ENCODE measurements at regions not wholly inside any gene's neighbourhood (a gene's known extent, or its start where the extent isn't known, plus 50 kb on each side); places are given as distances from the start of the nearest gene placed in this dataset.

DNA sequence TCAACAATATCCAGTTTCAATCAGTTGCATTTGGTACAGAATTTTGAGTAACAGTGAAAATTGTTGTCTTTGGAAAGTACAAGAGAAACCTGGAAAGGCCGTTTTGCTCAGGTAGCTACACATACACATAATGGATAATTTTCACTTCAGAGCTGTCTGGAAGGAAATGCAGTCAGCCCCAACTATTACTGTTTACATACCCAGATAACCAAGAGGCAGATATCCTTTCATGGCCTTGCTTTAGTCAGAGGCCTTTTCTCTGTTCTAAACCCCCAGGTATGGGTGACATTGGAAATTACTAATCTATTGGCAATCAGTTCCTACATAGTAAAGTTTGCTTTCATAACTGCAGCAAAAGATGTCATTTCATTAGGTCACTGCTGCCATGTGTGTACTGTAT is 244.9 kb upstream of the EMCN start:
- Histone ChIP-seq H4K8ac (replicated peaks; ENCODE audit: insufficient read length, low read depth, low read length) (no peak overlapping the region), H3K18ac (ENCODE audit: insufficient read length, low read depth, low read length) (no peak overlapping the region), H3K23me2 (ENCODE audit: insufficient read length, low read depth, low read length, poor library complexity, severe bottlenecking) (no peaks in the 10 kb centered on the region)

More for the DNA sequence above, 244.9 kb upstream of the EMCN start:
- DNase-seq = no peak
- Histone ChIP-seq H3K14ac (ENCODE audit: insufficient read depth, low read length) (no peak overlapping the region), H3K27me3 (ENCODE audit: insufficient read depth, low read length) (no peaks in the 10 kb centered on the region), H4K20me1 (ENCODE audit: control insufficient read depth, insufficient read depth, insufficient read length) (no peaks in the 10 kb centered on the region), H4K91ac (ENCODE audit: insufficient read length, low read depth, low read length) (no peak overlapping the region), H3K4me2 (ENCODE audit: insufficient read depth, insufficient read length, low read length) (no peak overlapping the region), H3K23ac (ENCODE audit: insufficient read length, low read depth, low read length) (no peak overlapping the region), H3K79me1 (ENCODE audit: insufficient read depth, low read depth, low read length, poor library complexity, severe bottlenecking) (no peaks in the 10 kb centered on the region), H2BK12ac (ENCODE audit: insufficient read length, low read depth, low read length) (no peak overlapping the region), H2BK15ac (ENCODE audit: low read depth, low read length) (no peak overlapping the region), H2BK5ac (ENCODE audit: insufficient read length, low read length) (no peak overlapping the region), H3K9ac (ENCODE audit: extremely low read depth, insufficient read length, low read length) (no peak overlapping the region), H3K79me2 (ENCODE audit: insufficient read depth, low read length) (no peaks in the 10 kb centered on the region), H3K56ac (ENCODE audit: insufficient read length, low read depth, low read length) (no peak overlapping the region), H4K5ac (ENCODE audit: insufficient read length, low read depth, low read length) (no peak overlapping the region), H2BK20ac (ENCODE audit: low read depth, low read length, poor library complexity, severe bottlenecking) (no peak overlapping the region), H3T11ph (ENCODE audit: low read length) (no peak overlapping the region), H3K27ac (ENCODE audit: insufficient read length, low read depth, low read length) (no peak overlapping the region), H3K9me3 (ENCODE audit: control insufficient read depth, low read depth, low read length) (no peaks in the 10 kb centered on the region), H2AK5ac (ENCODE audit: insufficient read length, low read length) (no peak overlapping the region), H3K4ac (ENCODE audit: low read depth, low read length) (no peak overlapping the region), H2AFZ (ENCODE audit: low read length) (no peak overlapping the region), H2BK120ac (ENCODE audit: low read depth, low read length, poor library complexity, severe bottlenecking) (no peak overlapping the region), H3K4me1 (ENCODE audit: insufficient read depth, low read length) (no peaks in the 10 kb centered on the region)
- peaks cover 0 to 18% (median 3%) of the 10 kb centered on the region in 3 experiments; a peak in 4 of 7 replicates for H3K36me3 Mint-ChIP-seq (ENCODE audit: insufficient read depth in 1 of 3, low read depth in 3 of 3)
- peaks cover 10 to 13% of the 10 kb centered on the region in 2 experiments; a peak in 4 of 5 replicates for H3K9me3 Mint-ChIP-seq
- no peak overlapping the region for H3K4me3 Mint-ChIP-seq
- WGBS (ENCODE audit: extremely low coverage, insufficient read length, low lambda C conversion rate) = no CpG with 5 or more reads among the region's 1 CpG
- H3K27me3 Mint-ChIP-seq (ENCODE audit: low read depth) = no peaks in the 10 kb centered on the region
- TF ChIP-seq, protein P1, sequence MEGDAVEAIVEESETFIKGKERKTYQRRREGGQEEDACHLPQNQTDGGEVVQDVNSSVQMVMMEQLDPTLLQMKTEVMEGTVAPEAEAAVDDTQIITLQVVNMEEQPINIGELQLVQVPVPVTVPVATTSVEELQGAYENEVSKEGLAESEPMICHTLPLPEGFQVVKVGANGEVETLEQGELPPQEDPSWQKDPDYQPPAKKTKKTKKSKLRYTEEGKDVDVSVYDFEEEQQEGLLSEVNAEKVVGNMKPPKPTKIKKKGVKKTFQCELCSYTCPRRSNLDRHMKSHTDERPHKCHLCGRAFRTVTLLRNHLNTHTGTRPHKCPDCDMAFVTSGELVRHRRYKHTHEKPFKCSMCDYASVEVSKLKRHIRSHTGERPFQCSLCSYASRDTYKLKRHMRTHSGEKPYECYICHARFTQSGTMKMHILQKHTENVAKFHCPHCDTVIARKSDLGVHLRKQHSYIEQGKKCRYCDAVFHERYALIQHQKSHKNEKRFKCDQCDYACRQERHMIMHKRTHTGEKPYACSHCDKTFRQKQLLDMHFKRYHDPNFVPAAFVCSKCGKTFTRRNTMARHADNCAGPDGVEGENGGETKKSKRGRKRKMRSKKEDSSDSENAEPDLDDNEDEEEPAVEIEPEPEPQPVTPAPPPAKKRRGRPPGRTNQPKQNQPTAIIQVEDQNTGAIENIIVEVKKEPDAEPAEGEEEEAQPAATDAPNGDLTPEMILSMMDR (conservative IDR thresholded peaks at IDR 0.05) = no peak
- no peak overlapping the region for H3K27ac Mint-ChIP-seq
- no peaks in the 10 kb centered on the region for H3K4me1 Mint-ChIP-seq

Measured in H9 (cell line).